ENCODE measurements at regions not wholly inside any gene's neighbourhood (a gene's known extent, or its start where the extent isn't known, plus 50 kb on each side); places are given as distances from the start of the nearest gene placed in this dataset.

DNA sequence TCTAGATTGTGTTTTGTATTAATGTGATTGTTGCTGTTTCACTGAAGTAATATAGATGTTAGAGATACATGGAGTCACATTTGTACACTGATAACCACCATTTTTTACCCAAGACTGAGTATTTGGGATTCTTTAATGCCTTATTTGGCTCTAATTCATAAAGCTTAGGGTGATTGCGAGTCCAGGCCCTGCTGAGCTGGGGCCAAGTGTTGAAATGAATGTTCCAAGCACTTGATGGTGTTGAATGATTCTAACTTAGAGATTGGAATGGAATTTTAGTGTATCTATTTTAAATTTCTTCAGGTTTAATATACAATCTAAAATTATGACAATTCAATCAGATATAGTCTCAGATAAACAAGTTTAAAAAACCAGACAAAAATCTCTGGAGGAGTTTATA is 329.4 kb upstream of the SLC35B3 start:
- DNase-seq (ENCODE audit: low read depth in 3 of 3) = no peak

DNA sequence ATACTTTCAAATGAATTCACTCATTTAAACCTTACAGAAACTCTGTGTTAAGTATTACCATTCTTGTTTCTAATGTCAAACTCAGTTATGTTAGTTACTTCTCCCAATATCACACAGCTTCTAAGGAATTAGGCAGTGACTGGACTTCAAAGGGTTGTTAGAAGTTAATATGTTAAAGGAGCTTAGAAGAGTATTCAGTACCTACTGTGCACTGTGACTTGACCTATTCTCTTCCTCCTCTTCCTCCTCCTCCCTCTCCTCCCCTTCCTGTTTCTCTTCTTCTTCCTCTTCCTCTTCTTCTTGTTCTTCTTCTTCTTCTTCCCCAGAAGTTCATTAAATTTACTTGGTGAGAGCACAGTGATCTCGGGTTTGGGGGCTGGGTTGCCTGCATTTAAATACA is 325.6 kb upstream of the SLC35B3 start:
- DNase-seq (ENCODE audit: low read depth in 3 of 3) = no peak

DNA sequence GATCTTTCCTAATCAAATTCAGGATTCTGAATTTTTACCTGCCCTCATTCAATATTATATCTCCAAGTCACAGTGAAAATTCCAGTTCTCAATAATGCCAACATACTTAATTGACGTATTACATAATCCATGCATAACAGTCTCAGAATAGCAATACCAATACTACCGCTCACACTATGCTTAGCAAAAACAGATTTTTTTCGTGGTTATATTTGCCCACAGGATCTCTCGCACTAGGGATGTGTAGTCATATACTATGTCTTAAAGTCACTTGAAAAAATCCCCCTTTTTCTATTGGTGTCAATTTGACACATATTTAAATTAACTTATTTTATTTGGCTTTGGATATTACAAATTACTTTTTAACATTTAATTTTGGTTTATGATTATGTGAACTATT is 323.1 kb upstream of the SLC35B3 start:
- no peak for DNase-seq (ENCODE audit: low read depth in 3 of 3)

DNA sequence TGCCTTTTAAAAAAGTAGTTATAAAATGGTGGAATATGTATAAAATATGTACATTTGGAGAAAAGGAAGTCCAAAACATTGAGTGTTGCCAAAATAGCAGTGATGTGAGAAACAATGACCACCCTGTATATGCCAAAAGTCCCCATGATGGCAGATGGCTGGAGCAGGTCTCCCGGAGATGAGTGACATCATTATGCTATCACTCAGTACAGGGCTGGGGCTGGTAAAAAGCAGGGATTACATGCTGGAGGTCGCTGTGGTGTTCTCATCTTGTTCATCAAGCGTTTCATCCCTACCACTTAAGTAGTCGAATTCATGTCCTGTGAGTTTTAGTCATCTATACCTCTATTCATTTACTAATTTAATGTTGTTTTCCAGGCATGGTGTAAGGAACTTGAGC is 315.3 kb upstream of the SLC35B3 start:
- no peak for DNase-seq (ENCODE audit: low read depth in 3 of 3)

DNA sequence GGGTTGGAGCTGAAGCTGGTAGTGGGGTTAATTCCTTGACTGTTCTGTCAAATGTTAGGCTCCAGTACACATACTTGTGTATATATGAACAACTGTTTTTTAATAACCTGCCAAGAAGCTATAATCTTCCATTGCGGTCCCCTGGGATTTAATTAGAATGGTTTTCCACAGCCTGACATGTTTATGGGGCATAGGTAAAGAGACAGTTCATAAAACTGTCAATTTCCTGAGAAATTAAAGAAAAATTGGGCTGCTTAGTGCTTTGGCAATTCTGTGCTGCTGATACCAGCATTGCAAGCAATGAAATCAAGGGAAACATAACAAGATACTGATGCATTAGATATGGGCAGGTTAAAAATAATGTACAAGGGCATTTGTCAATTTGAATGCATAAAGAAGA is 314.1 kb upstream of the SLC35B3 start:
- DNase-seq (ENCODE audit: low read depth in 3 of 3) = no peak

DNA sequence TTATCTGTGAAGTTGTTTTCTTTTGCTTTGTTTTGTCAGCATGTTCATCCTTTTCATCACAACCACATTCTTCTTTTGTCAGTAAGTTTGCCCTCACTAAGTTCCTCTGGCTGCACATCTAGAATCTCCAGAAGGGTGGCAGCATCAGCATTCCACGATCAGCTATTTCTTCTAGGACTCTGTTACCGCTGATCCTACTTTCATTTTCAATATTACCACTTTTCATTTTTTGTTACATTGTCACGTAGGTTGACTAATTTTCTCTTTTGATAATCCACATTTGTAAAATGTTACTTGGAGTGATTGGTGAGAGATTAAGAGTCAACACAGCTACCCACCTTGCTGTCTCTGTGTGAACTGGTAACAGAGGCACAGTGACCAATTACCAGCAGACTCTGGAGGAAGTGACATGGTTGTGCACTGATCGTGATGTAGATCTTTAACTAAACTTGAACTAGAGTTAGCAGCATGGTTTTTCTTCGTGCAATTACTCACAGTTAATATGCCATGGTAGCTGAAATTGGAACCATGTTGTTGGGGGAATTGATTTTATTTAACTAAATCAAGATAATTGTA is 307.9 kb upstream of the SLC35B3 start:
- DNase-seq (ENCODE audit: low read depth in 3 of 3) = no peak

DNA sequence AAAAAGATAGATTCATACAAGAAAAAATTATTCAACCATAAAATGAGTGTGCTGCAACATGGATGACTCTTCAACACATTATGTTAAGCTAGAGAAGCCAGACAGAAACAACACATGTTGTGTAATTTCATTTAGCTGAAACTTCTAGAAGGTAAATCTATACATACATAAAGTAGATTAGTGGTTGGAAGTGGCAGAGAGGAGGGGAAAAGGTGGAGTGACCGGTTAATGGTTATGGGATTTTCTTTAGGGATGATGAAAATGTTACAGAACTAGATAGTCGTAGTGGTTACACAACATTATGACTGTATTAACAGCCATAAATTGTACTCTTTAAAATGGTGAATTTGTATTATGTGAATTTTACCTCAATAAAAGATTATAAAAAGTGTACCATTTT is 304.1 kb upstream of the SLC35B3 start:
- DNase-seq (ENCODE audit: low read depth in 3 of 3) = no peak

DNA sequence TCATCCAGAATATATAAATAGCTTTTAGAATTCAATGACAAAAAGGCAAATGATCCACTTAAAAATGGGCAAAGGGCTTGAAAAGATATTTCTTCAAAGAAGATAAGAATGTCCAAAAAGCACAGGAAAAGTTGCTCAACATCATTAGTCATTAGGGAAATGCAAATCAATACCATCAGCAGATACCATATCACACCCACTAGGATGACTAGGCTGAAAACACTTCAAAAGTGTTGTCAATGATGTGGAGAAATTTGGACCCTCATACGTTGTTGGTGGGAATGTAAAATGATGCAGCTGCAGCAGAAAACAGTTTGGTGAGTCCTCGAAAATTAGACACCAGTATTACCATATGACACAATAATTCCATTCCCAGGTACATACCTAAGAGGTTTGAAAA is 303.6 kb upstream of the SLC35B3 start:
- DNase-seq (ENCODE audit: low read depth in 3 of 3) = no peak

DNA sequence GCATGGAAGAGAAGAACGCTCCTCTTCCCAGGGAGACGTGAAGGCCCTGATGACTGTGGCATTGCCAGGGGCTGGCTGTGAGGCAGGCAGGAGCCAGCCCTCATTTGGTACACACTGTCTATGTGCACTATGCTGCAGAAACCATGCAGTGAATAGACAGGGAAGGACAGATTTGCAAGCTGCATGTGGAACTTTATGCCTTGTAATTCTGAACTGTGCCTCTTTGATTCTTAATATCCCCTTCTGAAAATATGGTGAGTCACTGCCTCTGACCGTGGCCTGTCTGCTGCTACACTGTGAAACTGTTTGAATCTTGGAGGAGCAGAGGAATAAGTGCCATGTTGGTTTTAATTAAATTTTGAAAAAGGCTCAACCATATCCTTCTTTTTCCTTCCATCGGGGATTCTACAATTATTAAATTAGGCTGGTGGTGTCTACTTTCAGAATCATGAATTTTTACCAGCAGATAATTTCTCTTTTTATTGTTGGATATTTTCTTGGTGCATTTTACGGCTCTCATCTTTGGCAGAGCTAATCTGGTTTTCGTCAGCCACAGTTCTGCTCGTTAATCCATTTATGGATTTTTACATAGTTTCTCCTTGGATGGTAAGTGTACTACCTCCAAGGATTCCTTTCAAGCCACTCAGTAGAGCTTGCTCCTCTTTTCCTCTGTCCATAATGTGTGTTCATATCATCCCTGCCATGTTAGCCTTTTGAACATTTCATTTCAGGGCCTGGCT is 301.0 kb upstream of the SLC35B3 start:
- DNase-seq (ENCODE audit: low read depth in 3 of 3) = no peak

DNA sequence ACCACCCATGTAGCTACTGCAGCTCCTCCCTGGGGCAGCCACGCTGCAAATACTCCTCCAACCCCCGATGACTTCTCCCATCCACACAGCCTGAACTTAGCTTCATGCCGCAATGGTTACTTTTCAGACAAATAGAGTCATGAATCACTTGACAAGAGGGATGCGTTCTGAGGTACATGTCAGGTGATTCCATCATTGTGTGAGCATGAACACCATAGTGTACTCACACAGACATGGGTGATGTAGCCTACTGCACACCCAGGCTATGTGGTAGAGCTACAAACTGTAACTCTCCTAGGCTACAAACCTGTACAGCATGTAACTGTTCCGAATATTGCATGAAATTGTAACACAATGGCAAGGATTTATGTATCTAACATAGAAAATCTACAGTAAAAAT is 298.5 kb upstream of the SLC35B3 start:
- DNase-seq (ENCODE audit: low read depth in 3 of 3) = no peak

DNA sequence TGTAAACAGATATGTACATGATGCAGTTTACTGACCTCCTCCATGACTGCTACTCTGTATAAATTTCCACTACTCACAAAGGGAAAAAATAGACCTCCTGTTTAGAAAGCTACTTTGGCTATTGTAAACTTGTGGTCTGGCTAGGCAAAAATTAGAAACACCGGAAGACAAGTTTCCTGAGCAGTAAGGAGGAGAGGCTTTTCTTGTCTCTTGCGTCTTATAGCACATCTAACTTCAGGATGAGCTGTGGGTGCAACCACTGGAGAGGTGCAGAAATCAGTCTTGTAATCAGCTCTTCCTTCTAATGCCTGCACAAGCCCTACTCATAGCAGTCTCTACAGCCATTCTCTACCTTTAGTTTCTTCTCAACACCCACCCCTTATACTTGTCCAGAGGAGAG is 296.5 kb upstream of the SLC35B3 start:
- DNase-seq (ENCODE audit: low read depth in 3 of 3) = no peak

DNA sequence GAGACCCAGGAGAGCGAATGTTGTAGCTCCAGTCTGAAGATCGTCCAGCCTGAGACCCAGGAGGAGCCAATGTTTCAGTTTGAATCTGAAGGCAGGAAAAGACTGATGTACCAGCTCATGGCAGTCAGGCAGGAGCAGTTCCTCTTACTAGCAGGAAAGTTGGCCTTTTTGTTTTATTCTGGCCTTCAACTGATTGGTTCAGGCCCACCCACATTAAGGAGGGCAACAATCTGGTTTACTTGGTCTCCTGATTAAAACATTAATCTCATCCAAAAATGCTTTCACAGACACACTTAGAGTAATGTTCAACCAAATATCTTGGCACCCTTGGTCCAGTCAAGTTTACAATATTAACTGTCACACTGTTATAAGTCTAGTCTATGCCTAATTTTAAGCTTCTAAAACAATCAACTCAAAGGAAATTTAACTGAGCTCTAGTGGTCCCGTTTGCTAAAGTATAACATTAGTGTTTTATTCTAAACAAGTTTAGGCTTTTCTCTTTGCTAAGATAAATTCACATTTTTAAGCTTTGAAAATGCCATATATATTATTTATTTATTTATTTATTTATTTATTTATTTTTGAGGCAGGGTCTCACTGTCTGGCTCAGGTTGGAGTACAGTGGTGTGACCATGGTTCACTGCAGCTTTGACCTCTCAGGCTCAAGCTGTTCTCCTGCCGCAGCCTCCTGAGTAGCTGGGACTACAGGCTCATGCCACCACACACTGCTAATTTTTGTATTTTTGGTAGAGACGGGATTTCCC is 275.5 kb upstream of the SLC35B3 start:
- no peak for DNase-seq (ENCODE audit: low read depth in 3 of 3)

DNA sequence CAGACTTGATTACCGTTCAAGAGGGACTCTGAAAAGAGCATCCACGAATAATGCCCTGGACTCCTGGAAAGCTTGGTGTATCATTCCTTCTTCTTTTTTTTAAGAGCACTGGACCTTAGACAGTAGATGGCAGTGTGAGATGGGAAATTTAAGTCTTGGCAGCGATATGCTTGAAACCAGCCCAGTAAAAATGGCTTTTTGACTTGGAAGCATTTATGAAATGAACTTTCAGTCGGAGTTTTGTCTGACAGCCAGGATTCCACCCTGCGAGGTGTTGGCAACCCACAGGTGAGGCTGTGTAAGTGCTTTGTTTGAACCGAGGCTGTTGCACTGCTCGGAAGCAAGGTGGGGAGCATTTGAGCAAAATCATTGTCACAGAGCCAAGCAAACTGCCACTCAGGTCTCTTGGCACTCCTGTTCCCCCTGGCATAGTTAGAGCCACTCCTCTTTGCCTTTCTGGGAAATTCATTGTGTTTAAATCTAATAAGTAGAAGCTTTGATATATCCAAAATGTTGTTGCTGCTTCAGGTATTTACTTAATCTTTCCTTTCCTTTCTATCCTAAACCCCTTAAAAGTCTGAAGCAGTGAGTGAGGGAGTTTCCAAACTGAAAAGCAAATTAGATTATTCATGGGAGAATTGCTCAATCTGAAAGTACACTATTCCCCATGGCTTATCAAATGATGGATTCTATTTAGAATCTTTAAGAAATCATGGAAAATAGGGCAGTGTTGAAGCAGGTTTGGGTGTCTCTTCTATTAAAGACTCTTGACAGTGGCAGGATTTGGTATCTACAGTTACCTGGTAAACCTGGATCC is 272.8 kb upstream of the SLC35B3 start:
- DNase-seq (ENCODE audit: low read depth in 3 of 3) = no peak

DNA sequence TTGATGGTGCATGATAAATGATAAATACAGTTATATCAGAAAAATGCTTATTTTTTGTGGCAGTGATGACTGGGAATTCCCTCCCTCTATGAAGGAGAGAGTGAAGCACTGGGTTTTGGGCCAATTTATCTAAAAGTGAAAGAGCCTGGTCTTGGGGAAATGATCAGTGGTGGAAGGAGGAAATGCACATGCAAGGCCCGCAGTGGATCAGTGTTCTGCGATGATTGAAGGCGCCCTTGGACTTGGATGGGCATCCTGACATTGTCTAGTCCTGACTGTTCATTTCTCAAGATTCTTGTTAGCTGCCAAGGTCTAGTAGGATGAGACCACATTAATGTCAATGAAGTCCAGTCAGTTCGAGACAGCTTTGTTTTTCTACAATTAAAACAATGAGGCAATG is 272.0 kb upstream of the SLC35B3 start:
- no peak for DNase-seq (ENCODE audit: low read depth in 3 of 3)

DNA sequence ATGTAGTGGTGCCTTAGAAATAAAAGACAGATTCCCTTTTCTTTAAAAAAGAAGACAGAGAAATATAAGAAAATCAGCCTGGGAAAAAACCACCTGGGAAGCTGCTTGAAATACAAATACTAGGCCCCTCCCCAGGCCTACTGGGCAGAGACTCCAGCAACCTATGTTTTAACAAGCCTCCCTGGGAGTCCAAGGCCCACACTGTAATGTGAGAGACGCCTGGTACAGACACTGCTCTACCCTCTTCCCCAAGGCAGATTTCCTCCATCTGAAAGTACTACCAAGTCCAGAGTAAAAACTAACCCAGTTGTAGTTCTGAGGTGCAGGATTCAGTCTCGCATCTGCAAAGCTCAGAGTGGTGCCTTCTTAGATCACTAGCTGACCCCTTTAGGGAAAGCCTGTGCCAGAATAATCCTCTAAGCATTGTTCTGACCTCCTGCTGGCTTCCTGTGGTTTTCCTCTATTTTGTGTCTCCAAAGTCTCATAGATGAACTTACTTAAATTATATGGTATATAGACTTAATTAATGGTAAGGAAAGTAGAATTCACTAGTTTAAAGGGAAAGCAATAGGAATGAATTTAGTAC is 270.2 kb upstream of the SLC35B3 start:
- DNase-seq (ENCODE audit: low read depth in 3 of 3) = no peak

DNA sequence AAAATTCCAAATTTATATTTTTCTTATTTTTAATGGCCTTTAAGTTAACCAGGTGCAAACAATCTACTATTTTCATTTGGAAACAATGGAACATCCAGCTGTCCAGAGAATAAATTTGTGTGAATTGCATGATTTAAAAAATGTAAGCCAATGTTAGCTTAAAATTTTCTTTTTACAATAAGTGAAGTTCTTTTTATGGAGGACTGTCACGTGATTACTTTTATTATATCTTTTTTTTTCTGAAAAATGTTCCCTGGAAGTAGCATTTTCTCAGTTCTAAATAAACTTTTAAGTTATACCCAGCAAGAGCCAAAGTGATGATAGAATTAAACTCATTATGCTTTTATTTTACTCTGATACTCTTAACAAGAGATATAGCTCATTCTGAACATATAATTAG is 267.7 kb upstream of the SLC35B3 start:
- DNase-seq (ENCODE audit: low read depth in 3 of 3) = no peak

DNA sequence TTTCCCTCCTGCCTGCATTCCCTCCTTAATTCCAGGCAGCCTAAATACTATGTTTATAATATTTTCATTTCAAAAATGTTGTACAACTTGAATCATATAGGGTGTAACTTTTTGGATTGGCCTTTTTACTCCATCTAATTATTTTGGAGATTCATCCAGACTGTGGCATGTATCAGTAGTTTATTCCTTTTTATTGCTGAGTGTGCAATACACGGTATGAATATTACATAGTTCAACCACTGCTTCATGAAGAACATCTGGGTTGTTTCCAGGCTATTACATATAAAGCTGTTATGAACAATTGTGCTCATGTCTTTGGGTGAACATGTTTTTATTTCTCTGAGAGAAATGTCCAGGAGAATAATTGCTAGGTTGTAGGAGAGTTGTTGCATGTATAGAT is 253.5 kb upstream of the SLC35B3 start:
- no peak for DNase-seq (ENCODE audit: low read depth in 3 of 3)

DNA sequence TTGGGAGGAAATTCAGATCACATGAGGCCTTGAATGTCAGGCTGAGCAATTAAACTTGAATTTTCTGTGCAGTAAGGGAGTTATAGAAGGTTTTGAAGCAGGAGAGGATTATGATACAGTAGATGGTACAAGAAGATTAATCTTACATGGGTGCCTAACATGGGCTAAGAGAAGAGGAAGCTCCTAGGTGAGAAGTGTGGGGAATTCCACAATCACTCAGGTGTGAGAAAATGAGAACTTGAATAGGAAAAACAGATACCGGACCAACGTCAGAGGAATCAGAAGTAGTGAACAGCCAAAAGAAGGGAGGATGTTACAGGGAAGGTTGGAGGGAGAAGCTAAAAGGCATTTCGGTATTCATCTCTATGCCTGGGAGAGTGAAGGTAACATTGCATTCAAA is 250.7 kb upstream of the SLC35B3 start:
- DNase-seq (ENCODE audit: low read depth in 3 of 3) = no peak

DNA sequence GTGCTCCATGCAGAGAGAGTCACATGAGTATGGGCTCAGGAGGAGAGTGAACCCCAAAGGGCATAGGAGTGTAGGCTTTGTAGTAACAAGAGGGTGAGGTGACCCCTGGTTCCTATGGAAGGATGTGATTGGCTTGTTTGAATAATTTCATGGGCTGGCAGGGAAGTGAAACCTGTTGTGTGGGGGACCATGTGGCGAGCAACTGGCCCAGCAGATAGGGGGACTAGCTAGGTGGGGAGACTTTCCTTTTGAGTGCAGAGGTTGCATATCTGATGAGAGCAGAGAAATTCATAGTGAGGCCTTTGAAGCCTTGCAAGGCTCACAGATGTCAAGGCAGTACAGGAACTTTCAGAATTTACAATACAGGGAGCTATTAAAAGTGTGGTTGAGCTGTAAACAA is 247.9 kb upstream of the SLC35B3 start:
- DNase-seq (ENCODE audit: low read depth in 3 of 3) = no peak

DNA sequence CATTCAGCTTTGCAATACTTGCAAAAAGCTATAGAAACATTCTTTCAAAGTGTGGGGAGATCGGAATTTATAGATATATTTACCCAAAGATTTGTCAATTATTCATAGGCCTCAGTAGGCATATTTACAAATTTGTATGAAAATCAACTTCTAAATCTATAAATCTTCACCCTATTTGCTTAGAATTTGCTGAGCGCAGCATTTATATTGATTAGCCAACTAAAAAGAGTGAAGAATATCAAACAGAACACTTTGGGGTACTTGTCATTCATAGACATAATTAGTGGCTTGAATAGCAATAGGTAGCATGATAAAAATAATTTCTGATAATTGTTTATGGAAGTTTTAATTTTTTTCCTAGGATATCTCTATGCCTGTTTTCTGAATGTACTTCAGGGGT is 244.5 kb upstream of the SLC35B3 start:
- DNase-seq (ENCODE audit: low read depth in 3 of 3) = no peak

DNA sequence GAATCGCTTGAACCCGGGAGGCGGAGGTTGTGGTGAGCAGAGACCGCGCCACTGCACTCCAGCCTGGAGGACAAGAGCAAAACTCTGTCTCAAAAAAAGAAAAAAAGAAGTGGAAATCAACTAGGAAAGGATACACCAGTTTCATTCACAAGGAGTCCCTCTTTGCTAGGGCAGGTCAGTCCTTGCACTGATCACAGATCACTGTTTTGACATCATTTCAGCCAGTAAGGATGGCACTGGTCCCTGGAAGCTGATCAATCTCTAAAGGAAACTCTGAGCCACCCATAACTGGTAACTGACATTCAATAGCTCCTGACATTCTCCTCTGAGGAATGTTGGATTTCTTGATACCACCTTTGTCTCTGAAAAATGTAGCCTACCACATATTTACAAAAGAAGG is 243.1 kb upstream of the SLC35B3 start:
- no peak for DNase-seq (ENCODE audit: low read depth in 3 of 3)

DNA sequence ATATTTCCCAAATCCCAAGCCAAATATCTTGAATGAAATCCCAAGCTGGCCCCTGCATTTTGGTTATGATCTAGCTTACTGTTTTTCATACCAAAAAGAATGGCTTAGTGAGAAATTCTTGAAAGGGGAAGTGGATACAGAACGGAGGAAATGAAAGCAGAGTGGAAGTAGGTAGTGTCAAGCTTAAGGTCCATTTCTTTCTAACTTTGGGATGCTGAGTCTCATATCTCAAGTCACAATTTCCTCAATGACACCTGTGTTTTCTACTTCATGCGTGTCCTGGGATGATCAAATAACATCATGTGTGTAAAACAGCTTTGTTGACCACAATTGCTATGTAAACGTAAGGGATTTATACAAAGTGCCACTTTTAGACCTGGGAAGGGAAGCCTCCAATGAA is 238.8 kb upstream of the SLC35B3 start:
- no peak for DNase-seq (ENCODE audit: low read depth in 3 of 3)
